ENCODE measurements at regions not wholly inside any gene's neighbourhood (a gene's known extent, or its start where the extent isn't known, plus 50 kb on each side); places are given as distances from the start of the nearest gene placed in this dataset.
"Not testable (repeated sequence)": the region's sequence is repeated elsewhere in the genome, so short reads cannot be mapped to it uniquely, and the experiment has no call there.

DNA sequence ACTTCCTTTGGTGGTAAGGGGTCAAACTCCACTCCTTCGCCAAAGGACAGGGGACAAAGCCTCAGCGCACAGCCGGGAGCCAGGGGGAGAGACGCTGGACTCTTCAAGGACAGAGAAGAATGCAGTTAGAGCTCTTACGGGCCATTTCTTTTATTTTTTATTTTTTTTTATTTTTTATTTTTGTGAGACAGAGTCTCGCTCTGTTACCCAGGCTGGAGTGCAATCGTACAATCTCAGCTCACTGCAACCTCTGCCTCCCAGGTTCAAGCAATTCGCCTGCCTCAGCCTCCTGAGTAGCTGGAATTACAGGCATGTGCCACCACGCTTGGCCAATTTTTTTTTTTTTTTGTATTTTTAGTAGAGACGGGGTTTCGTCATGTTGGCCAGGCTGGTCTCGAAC, 93.2 kb upstream of the RPH3AL start, which contains the start of gene RFLNB:
RFLNB (minus strand) TSS at position 101 of the 400 bp plus-strand sequence.
- not testable (repeated sequence) for DNase-seq

DNA sequence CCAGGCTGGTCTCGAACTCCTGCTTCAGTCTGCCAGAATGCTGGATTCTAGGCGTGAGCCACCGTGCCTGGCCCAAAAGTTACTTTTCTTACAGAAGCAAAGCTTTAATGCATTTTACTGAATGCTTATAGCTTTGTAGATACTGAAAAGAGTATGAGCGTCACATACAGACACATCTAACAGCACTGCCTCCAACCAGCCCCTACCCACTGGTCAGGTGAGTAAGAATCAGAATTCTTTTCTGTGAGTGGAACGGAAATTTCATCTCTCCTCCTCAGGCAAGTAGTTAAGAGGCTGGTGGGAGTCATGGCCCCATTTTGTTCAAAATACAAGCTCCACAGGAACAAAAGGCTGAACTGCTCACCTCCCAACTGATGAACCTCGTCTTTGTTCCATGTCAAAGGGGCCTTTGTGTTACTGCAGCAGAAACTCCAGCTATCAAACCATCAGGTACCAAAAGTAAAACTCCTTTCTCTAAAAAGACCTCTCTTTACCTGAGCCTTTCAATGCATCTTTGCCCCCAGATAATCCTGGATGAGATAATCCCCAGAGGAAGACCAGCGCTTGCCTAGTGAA, 92.4 kb upstream of the RPH3AL start:
- DNase-seq, result no peak

DNA sequence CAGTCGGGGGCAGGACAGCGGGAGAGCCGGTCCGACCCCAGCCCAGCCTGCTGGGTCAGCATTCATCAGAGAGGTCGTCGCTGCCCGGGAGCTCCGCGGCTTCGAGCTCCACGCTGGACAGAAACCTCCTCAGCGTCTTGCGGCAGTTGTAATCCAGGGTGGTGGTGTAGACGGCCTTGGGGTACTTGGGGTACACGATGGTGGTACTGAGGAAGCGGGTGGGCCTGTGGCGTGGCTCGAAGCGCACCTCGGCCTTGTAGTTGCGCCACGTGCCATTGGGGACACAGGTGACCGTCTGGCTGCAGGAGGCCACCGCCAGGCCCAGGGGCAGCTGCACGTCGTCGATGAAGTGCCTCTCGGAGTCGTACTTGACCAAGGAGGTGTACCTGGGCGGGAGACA, 90.5 kb upstream of the RPH3AL start:
- DNase-seq, result no peak

DNA sequence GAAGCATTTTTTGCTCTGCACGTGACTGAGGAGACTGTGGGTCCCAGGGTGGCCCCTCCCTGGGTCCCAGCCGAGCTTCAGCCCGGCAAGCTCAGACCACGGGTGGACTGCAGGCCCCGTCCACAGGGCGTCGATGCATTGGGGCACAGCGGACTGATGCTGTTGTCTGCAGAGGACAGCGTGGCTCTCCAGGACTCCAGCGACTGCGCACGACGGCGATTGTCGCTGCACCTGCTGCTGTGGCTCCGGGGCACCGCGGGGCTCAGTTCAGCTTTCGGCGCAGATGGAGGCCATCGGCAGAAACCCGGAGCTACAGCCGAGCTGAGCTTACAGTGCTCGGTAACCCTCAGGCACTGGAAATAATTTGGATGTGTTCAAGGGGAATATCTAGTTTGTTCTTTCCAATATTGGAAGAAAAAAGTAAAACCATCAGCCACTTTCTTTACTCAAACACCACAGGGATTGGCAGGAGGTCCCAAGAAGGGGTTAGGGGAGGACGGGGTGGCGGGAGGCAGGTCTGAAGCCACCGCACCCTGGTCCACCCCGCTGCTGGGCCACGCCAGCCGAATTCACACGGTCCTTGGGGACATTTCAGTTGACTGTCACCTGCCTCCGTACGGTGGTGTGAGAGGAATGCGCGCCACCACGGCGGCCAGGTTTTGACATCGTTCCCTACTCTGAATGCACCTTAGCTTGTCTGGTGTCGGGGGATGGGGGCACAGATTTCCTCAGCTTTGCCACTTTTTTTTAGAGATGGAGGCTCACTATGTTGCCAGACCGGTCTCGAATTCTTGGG, 88.7 kb upstream of the RPH3AL start:
- DNase-seq, result no peak

DNA sequence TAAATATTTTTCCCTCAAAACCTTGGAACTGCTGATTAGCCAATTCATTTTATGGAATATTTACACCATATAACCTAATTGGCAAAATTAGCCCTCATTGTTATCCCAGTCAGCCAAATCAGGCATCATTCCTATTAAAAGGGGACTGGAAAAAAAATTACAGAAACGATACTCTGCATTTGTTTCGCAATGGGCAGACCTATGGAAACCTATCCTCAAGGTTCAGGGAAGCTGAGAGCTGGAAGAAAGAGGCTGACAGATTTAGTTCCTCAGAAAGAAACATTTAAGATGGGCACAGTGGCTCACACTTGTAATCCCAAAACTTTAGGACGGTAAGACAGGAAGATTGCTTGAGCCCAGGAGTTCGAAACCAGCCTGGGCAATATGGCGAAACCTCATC, 85.6 kb upstream of the RPH3AL start:
- no peak for DNase-seq

DNA sequence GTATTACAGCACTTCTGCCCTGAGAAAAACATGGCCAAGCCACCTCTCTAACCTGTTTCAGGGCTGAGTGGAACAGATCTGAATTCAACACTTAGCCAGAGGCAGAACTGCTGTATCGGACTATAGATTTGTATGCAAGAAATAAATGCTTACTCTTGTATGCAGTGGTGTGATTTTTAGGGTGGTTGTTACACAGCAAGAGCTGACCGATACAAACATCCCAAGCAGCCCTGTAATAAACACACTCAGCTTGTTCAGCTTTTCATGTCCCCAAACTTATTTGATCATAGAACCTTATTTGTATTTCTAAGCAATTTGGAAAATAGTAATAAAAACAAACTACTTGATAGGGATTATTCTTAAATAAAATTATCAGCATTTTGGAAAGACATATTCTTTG, 84.9 kb upstream of the RPH3AL start:
- no peak for DNase-seq

DNA sequence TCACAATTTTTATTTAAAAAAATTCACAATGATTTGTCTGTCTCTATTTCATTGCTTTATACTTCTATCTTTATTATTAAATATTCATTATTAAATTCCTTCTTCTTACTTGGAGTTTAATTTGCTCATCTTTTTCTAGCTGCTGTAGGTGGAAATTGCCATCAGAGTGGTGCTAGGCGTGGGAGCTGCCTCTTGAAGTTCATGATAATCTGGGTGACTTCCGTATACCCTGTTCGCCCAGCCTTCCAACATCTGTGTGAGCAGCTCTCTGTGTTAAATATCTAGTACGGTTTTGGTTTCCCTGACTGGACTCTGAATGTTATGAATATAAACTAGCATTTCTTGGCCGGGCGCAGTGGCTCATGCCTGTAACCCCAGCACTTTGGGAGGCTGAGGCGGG, 84.0 kb upstream of the RPH3AL start:
- DNase-seq, result no peak

DNA sequence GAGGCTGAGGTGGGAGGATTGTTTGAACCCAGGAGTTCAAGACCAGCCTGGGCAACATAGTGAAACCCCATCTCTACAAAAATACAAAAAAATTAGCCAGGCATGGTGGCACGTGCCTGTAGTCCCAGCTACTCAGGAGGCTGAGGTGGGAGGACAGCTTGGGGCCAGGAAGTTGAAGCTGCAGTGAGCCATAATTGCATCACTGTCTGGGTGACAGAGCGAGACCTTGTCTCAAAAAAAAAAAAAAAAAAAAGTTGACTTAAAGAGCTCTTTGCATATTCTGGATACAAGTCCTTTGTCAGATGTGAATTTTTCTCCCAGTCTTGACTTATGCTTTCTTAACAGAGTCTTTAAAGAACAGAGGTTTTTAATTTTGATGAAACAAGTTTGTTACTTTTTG, 79.9 kb upstream of the RPH3AL start:
- not testable (repeated sequence) for DNase-seq

DNA sequence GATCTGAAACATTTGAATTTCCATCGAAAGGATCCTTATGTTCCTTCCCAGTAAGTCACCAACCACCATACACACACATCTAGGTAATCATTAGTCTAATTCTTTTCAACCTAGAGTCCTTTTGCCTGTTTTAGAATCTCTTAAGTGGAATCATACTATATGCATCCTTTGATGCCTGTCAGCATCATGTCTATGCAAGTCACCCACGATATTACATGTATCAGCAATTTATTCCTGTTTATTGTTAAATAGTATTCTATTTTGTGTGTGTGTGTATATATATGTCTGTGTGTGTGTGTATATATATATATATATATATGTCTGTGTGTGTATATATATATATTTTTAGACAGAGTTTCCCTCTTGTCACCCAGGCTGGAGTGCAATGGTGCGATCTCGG, 78.9 kb upstream of the RPH3AL start:
- no peak for DNase-seq

DNA sequence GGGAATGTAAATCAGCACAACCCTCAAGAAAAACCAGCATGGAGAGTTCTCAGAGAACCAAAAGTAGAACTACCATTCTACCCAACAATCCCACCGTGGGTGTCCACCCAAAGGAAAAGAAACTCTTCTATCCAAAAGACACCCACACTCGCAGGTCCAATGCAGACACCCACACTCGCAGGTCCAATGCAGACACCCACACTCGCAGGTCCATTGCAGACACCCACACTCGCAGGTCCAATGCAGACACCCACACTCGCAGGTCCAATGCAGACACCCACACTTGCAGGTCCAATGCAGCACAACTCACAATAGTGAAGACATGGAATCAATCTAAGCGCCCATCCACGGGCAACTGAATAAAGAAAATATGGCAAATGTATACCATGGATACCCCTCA, 77.0 kb upstream of the RPH3AL start:
- no peak for DNase-seq

DNA sequence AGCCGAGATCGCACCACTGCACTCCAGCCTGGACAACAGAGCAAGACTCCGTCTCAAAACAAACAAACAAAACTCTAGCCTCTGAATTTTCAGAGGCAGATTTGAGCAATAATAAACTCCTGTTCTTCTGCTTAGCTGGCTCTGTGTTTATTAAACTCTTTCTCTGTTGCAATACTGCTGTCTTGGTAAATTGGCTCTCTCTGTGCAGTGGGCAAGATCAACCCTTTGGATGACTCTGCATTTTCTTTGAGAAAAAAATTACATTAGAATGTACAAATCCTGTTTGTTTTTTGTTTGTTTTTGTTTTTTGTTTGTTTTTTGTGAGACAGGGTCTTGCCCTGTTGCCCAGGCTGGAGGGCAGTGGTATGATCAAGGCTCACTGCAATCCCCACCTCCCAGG, 75.8 kb upstream of the RPH3AL start:
- DNase-seq, result no peak

DNA sequence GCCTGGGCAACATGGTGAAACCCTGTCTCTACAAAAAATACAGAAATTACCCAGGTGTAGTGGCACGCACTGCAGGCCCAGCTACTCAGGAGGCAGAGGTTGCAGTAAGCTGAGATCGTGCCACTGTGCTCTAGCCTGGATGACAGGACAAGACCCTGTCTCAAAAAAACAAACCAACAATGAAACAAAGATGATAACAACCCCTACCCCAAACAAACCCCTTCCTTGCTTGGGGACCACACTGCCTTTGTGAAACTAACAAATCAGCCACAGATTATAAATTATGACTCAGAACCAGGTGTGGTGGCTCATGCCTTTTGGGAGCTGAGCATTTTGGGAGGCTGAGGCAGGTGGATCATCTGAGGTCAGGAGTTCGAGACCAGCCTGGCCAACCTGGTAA, 75.3 kb upstream of the RPH3AL start:
- no peak for DNase-seq

DNA sequence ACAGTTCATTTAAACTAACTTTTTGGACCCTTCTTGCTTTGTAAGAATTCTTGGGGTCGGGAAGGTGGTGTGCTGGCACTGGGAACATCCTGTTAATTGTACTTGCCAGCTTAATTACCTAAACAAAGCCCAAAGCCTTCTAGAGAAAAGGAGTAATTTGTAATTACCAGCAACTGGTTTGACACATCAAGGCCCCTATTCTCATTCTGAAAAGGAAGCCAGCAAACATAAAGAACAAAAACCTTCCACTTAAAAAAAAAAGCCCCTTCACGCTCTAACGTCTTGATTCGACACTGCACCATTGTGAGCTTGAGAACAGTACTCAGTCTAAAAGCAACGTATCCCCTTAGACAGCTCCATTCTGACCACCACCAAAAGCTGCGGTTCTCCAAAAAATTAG, 74.7 kb upstream of the RPH3AL start:
- DNase-seq, result no peak

DNA sequence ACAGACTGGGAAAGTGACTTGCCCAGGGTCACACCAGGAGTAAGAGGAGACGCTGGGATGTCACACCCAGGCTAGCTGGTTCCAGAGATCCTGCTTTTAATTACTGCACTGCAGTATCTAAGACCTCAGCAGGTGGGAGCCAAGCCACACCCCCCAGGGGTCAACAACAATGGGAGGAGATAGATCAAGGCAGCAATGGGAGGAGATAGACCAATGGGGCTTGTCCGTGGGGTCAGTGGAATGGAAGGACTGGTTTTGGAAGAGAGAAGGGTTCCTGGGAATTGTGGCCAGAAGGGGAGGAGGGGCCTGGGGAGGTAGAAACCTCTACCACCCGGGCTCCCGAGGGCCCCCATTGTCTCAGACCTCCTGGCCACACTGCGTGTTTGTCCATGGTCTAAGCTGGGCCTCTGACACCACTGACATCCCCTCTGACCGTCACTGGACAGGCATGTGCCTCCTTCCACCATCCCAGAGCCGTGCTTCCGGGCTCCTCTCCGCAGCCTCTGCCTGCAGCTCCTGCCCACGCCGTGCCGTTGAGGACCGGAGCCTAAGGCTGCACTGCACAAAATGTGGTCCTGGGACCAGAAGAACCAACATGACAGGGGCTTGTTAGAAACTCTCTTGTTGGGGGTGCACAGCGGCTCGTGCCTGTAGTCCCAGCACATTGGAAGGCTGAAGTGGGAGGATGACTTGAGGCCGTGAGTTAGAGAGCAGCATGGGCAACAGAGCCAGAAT, 69.8 kb upstream of the RPH3AL start:
- no peak for DNase-seq

DNA sequence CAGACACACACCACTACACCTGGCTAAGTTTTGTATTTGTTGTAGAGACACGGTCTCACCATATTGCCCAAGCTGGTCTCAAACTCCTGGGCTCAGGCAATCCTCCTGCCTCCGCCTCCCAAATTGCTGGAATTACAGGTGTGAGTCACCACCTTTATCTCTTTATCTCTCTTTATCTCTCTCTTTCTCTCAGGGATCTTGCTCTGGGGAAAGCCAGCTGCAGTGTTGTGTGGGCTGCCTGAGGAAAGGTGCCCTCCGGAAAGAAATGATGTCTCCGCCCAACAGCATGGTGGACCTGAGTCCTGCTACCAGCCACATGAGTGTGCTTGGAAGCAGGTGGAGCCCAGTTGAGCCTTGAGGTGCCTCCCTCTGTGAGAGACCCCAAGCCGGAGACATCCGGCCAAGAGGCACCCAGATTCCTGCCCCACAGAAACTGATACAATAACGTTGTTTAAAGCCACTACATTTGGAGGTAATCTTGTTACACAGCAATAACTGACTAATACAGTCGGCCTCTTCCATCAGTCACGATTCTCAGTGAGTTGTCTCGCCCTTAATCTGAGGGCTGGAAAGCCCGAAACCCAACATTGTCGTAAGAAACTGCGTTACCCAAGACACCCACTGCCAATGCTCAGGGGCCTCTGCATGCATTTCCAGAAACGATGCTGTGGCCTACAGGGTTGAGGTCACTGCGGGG, 68.0 kb upstream of the RPH3AL start:
- no peak for DNase-seq

DNA sequence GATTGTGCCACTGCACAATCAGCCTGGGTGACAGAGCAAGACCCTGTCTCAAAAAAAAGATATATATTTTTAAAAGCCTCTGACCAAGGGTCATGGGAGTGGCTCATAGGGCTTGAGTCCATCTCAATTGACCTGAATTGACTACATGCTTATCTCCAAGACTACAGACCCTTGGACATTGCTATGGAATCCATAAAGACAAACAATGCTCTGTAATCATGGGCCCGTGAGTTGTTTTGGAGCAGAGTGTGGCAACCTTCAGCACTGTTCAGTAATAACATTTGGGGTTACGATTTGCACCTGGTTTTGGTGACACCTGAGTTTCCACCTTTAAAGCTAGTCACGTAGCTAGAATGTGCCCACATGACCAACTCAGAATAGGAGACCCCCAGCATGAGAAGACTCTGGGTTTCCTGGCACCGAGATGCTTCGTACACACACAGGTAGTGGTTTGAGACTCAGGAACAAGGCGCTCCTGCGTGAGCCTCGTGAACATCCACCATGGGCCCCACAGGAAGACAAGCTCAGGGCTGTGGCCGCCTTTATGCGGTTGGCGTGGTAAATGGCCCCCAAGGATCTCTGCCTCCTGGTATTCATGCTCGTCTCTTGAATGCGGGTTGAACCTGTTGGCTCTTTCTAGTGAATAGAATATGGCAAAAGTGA, 66.6 kb upstream of the RPH3AL start:
- no peak for DNase-seq

DNA sequence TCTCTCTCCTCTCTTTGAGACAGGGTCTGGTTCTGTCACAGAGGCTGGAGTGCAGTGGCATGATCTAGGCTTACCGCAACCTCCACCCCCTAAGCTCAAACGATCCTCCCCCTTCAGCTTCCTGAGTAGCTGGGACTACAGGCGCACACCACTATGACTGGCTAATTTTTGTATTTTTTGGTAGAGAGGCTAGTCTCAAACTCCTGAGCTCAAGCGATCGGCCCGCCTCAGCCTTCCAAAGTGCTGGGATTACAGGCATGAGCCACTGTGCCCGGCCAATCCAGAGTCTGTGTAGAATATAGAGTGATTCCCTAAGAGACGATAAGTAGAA, 65.8 kb upstream of the RPH3AL start:
- no peak for DNase-seq

DNA sequence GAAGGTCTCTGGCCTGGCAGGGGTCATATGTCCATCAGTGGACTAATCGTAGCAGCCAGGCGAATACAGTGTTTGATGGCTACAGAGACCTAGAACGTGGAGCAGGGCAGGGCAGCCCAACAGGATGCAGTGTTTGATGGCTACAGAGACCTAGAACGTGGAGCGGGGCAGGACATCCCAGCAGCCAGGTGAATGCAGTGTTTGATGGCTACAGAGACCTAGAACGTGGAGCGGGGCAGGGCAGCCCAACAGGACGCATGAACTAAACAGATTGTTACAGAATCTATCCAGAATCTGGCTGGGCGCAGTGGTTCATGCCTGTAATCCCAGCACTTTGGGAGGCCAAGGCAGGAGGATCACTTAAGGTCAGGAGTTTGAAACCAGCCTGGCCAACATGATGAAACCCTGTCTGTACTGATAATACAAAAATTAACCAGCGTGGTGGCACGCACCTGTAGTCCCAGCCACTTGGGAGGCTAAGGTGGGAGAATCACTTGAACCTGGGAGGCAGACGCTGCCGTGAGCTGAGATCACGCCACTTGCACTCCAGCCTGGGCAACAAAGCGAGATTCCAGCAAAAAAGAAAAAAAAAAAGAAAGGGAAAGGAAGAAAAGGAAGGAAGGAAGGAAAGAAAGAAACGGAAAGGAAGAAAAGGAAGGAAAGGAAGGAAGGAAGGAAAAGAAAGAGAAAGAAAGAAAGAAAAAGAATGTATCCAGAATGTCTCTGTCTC, 65.2 kb upstream of the RPH3AL start:
- no peak for DNase-seq

DNA sequence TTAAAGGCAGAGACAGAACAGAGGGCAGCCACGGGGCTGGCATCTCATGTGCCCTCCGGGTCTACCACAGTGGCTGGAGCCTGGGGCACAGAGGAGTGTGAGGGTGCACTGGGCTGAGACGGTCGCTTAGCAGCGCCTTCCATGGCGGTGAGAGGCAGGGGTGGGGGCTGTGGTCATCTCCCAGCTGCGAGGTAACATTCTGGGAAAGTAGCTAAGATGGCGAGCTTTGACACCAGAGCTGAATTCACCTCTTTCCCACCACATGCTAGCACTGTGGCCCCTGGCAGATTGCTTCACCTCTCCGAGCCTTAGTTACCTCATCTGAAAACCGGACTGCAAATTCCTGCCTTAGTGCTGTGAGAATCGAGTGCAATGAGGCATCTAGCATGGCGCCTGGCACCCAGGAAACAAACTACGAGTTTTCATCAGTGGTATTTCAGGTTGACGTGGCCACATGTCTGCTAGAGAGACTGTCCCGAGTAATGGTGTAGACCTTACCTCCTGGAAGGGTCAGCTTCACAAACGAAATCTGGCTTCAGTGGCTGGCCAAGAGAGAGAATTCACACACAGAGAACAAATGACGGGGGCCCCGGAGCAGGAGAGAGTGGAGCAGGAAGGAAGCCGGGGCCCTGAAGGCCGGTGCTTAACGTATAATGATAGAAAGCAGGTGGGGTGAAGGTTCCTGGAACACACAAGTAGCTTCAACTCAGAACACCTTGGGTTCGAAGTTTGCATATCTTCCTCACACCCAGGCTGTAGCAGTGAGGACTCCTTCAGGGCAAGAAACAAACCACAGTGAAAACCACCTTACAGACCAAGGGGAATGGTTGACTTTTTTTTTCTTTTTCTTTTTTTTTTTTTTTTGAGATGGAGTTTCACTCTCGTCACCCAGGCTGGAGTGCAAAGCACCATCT, 63.9 kb upstream of the RPH3AL start:
- no peak for DNase-seq

DNA sequence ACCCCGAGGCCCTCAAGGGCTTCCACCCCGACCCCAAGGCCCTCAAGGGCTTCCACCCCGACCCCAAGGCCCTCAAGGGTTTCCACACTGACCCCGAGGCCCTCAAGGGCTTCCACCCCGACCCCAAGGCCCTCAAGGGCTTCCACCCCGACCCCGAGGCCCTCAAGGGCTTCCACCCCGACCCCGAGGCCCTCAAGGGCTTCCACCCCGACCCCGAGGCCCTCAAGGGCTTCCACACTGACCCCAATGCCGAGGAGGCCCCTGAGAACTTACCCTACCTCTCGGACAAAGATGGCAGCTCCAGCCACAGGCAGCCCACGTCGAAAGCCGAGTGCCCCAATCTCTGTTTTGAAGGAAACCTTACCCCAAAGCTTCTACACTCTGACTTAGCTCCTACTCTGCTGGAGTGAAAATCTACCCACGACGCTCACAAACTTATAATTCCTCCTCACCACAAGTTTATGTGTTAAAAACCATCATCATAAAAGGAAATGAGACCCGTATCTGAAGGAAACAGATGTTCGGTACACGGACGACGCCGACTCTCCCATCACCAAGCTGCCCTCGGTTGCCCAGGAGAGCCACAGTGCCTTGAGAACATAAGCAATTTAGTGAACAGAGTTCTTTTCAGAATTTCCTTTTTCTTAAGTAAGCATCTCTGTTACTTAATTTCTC, 61.2 kb upstream of the RPH3AL start:
- DNase-seq, result no peak

DNA sequence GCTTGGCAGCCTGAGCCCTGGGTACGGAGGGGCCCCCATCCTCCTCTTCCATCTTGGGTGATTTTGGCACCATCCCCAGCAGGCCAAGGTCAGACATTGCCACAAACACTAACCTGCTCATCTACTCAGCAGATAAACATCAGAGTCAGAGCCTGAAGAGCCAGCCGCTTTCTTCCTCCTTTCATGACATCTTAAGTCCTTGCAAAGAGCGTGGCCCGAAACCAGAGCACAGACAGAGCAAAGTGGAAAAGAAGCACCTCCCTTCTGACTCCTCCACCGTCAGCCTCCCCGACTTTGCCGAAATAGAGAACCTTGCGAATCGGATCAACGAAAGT, 60.4 kb upstream of the RPH3AL start:
- DNase-seq, result no peak
